Ovary (tissue), 7 donors: ENCODE measurements at regions not wholly inside any gene's neighbourhood (a gene's known extent, or its start where the extent isn't known, plus 50 kb on each side); places are given as distances from the start of the nearest gene placed in this dataset.

Source experiments
- DNase-seq, 5 donors: peaks; one replicate each; pipeline ENCODE4 v3.0.0-alpha.2; 2019 to 2020
- H3K27ac ChIP-seq, 2 donors: fragments of 200-600 bp; one replicate each; pipeline versions ENCODE4 v1.5.1 to v1.8.0; 2019 to 2022
- H3K27me3 ChIP-seq: fragments of 200-600 bp; one replicate; pipeline ENCODE4 v1.8.0; 2022
- H3K36me3 ChIP-seq: fragments of 200-600 bp; sonication (generic); one replicate; pipeline ENCODE4 v1.5.1; 2019
- H3K4me1 ChIP-seq: one replicate; pipeline ENCODE4 v1.8.1; 2013; ENCODE audit warnings: mild to moderate bottlenecking, moderate library complexity; ENCODE audit not compliant: insufficient read depth
- H3K4me3 ChIP-seq: fragments of 200-600 bp; sonication (generic); one replicate; pipeline ENCODE4 v1.5.1; 2017
- H3K9me3 ChIP-seq, 2 donors: fragments of 200-600 bp in 1 of 2; sonication (generic) in 1 of 2; one replicate each; pipeline versions ENCODE4 v1.5.1 to v1.8.1; 2013 to 2019; ENCODE audit warnings: mild to moderate bottlenecking in 1 of 2, moderate library complexity in 1 of 2
- CTCF ChIP-seq, 3 donors: fragments of 450-650 bp in 2 of 3; fragments of 200-600 bp in 1 of 3; IDR thresholded peaks; one replicate each; pipeline versions ENCODE4 v1.5.1 to v1.8.0; 2016 to 2022; ENCODE audit warnings: antibody characterized with exemption in 3 of 3, mild to moderate bottlenecking in 1 of 3
- EP300 ChIP-seq: sonication (generic); formaldehyde crosslinking; IDR thresholded peaks from one replicate; pipeline ENCODE4 v1.6.1; 2017; ENCODE audit warnings: antibody characterized with exemption
- POLR2A ChIP-seq: fragments of 450-650 bp; IDR thresholded peaks from one replicate; pipeline ENCODE4 v1.6.1; 2017; ENCODE audit warnings: antibody characterized with exemption, mild to moderate bottlenecking, moderate library complexity
- WGBS, 3 donors: extraction: QIAGEN DNeasy Blood & Tissue Kit in 1 of 3; methylation state at CpG; one replicate each; pipeline versions ENCODE4 v1.1.5 to v1.1.7; 2013 to 2017; 5-methylcytosine and 5-hydroxymethylcytosine counted together
- intact Hi-C, 4 donors: fragments of 100-400 bp; cut with DNase I; formaldehyde crosslinking; loops; one replicate each; pipeline versions ENCODE4 v1.11.0 to v1.15.1; 2022 to 2023
- donor health status: DM: no; HTN: no; CAD: no; lungs with moderate emphysema.
- donor health status: DM: no; HTN: no; CAD: no.
- donor health status: Bipolar disorder and iron deficiency.
- donor health status: DM: no; HTN: no; CAD: no.
- donor health status: DM: yes; HTN: yes; CAD: no.

GRCh38 chr12:61757831-61758505, 502.2 kb upstream of the USP15 start:
- Histone ChIP-seq H3K36me3 (no peaks in the 10 kb centered on the region), H3K27ac (no peak overlapping the region), H3K9me3 (no peaks in the 10 kb centered on the region), H3K4me3 (no peak overlapping the region), H3K27me3 (no peaks in the 10 kb centered on the region), H3K4me1 (no peaks in the 10 kb centered on the region)
- no peak for TF ChIP-seq CTCF (IDR thresholded peaks at IDR 0.05)
- TF ChIP-seq POLR2A, result no peak
- no peak for TF ChIP-seq EP300
- intact Hi-C loops, result no loop called here
- no peak for DNase-seq
- WGBS, 3 donors, result 61 to 71% (median 69%) methylated on average over 5 of the region's 5 CpGs

GRCh38 chr12:61758661-61759060, 501.5 kb upstream of the USP15 start:
- H3K9me3 ChIP-seq, result no peaks in the 10 kb centered on the region
- intact Hi-C loops, result no loop called here
- H3K36me3 ChIP-seq, result no peaks in the 10 kb centered on the region
- H3K4me3 ChIP-seq, result no peak overlapping the region
- no peaks in the 10 kb centered on the region for H3K27me3 ChIP-seq
- TF ChIP-seq EP300, result no peak
- TF ChIP-seq CTCF (IDR thresholded peaks at IDR 0.05), result no peak
- no peak for TF ChIP-seq POLR2A
- no peak overlapping the region for H3K27ac ChIP-seq
- no peak for DNase-seq
- no peaks in the 10 kb centered on the region for H3K4me1 ChIP-seq

- WGBS, 3 donors, result 68 to 85% (median 79%) methylated on average over 1 of the region's 1 CpG
- intact Hi-C loops, result no loop called here
- no peak for DNase-seq
- Histone ChIP-seq H3K9me3 (no peaks in the 10 kb centered on the region), H3K36me3 (no peaks in the 10 kb centered on the region), H3K4me1 (no peaks in the 10 kb centered on the region), H3K4me3 (no peak overlapping the region), H3K27me3 (no peaks in the 10 kb centered on the region), H3K27ac (no peak overlapping the region)
- no peak for TF ChIP-seq EP300
- TF ChIP-seq CTCF (IDR thresholded peaks at IDR 0.05), result no peak
- TF ChIP-seq POLR2A, result no peak
Observed at GRCh38 chr12:61765926-61766325, 494.3 kb upstream of the USP15 start.

DNA sequence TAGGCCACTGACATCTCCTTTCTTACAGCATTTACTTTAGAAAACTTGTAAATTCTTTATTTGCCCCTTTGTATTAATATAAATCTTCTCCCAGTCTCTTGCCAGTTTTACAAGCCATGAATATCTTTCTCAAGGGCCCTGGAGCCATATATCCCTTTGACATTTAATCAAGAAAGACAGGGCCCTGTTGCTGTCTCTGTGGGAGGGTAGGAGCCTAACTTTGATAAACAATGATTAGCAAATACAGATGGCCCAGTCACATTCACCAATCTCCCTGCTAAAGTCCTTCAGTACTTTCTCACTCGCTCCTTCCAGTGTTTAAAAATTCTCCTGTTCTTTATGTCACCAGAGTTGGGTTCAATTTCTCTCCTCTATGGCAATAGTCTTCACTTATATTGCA, 479.8 kb upstream of the USP15 start:
- H3K27me3 ChIP-seq, result no peaks in the 10 kb centered on the region

More for the DNA sequence above, 479.8 kb upstream of the USP15 start:
- Histone ChIP-seq H3K27ac (no peak overlapping the region), H3K9me3 (no peaks in the 10 kb centered on the region), H3K4me1 (no peaks in the 10 kb centered on the region), H3K36me3 (no peaks in the 10 kb centered on the region), H3K4me3 (no peak overlapping the region)
- intact Hi-C loops, result no loop called here
- DNase-seq, result no peak
- TF ChIP-seq POLR2A, result no peak
- no peak for TF ChIP-seq EP300
- no peak for TF ChIP-seq CTCF (IDR thresholded peaks at IDR 0.05)
- WGBS, 3 donors, result 92 to 94% (median 93%) methylated on average over 1 of the region's 1 CpG
